Activated CD4-positive, alpha-beta T cell treated with anti-CD3 and anti-CD28 coated beads for 36 hours (primary cell): ENCODE measurements at regions not wholly inside any gene's neighbourhood (a gene's known extent, or its start where the extent isn't known, plus 50 kb on each side); places are given as distances from the start of the nearest gene placed in this dataset.

Experiments
- ATAC-seq: fragments of 200-7000 bp; cut with Tn5 transposase; one replicate; pipeline ENCODE4 v1.10.0; 2021; ENCODE audit warnings: mild to moderate bottlenecking, moderate library complexity
- CTCF ChIA-PET: fragments of 350-600 bp; sonication (Branson Sonifier 250); formaldehyde crosslinking; loops from one replicate; lab custom pipeline; 2021; ENCODE audit warnings: antibody characterized with exemption; lab: Charles Lee
- POLR2A ChIA-PET: fragments of 350-600 bp; sonication (Branson Sonifier 250); formaldehyde crosslinking; loops from one replicate; lab custom pipeline; 2021; ENCODE audit warnings: antibody characterized with exemption, inconsistent platforms; lab: Charles Lee
- DNase-seq: peaks from one replicate; pipeline ENCODE4 v3.0.0-alpha.2; 2020
- H3K27ac Mint-ChIP-seq: one replicate; pipeline ENCODE4 v1.8.0; 2021; ENCODE audit warnings: mixed read lengths
- H3K27me3 Mint-ChIP-seq: one replicate; pipeline ENCODE4 v1.8.0; 2021; ENCODE audit warnings: mixed read lengths
- H3K36me3 Mint-ChIP-seq: one replicate; pipeline ENCODE4 v1.8.0; 2021; ENCODE audit warnings: low read depth, mixed read lengths
- H3K4me1 Mint-ChIP-seq: one replicate; pipeline ENCODE4 v1.8.0; 2021; ENCODE audit warnings: mixed read lengths
- H3K4me3 Mint-ChIP-seq: one replicate; pipeline ENCODE4 v1.8.0; 2021; ENCODE audit warnings: mild to moderate bottlenecking, moderate library complexity, mixed read lengths
- H3K9me3 Mint-ChIP-seq: one replicate; pipeline ENCODE4 v1.8.0; 2021; ENCODE audit warnings: low read depth, mixed read lengths
- intact Hi-C, 2 experiments: fragments of 100-400 bp; cut with DNase I in 1 of 2; cut with micrococcal nuclease in 1 of 2; formaldehyde crosslinking; loops; one replicate each; pipeline versions ENCODE4 v1.14.2 to v1.15.1; 2022 to 2024; cut with DNase I, micrococcal nuclease

DNA sequence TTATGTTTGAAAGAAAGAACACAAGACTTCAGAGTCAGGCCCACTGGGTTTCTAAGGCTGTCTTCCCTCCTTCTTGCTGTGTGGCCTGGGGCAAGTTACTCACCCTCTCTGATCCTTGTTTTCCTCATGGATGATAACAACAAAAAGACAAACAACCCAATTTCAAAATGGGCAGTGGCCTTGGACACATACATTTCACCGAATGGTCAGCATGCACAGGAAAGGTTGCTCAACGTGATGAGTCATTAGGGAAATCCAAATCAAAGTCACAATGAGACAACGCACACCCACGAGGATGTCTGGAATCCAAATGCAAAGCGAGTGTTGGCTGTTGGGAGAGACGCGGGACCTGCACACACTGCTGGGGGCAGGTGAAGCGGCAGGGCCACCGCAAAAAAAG, 50.8 kb upstream of the PPP2R2C start:
- Mint-ChIP-seq H3K27ac (no peak overlapping the region), H3K4me1 (no peaks in the 10 kb centered on the region), H3K4me3 (no peak overlapping the region), H3K36me3 (no peaks in the 10 kb centered on the region), H3K27me3 (no peaks in the 10 kb centered on the region), H3K9me3 (no peaks in the 10 kb centered on the region)
- intact Hi-C loops: no loop called here
- DNase-seq (no peak), ATAC-seq (no peak)
- CTCF ChIA-PET: no interaction called here
- POLR2A ChIA-PET: no interaction called here

DNA sequence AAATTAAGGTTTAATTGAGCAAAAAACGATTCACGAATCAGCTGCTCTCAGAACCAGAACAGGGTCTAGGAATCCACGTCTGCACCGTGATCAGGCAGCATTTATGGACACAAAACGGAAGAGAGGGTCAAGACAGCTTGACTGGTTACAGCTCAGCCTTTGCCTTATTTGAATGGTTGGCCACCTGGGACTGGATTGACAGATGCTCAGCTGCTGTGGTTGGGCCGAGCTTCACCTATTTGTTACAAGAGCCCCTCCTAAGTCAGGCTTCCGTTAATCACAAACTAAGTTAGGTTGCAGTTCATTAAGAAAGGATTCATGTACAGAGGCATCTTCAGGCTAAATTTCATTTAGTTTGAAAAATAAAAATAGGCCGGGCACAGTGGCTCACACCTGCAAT, 50.6 kb upstream of the MAN2B2 start:
- ChIA-PET POLR2A (no interaction called here), CTCF (interaction anchor here (1.5 kb wide), 1 partner anchor 22 kb away, joined by 9 read pairs; no protein-coding TSS in a partner anchor)
- no peak for DNase-seq
- H3K27me3 Mint-ChIP-seq: no peaks in the 10 kb centered on the region
- intact Hi-C loops: no loop called here
- H3K36me3 Mint-ChIP-seq: no peaks in the 10 kb centered on the region
- H3K9me3 Mint-ChIP-seq: no peaks in the 10 kb centered on the region
- H3K4me3 Mint-ChIP-seq: no peak overlapping the region
- no peaks in the 10 kb centered on the region for H3K4me1 Mint-ChIP-seq
- H3K27ac Mint-ChIP-seq: no peak overlapping the region
- ATAC-seq: no peak
